ENCODE measurements at regions not wholly inside any gene's neighbourhood (a gene's known extent, or its start where the extent isn't known, plus 50 kb on each side); places are given as distances from the start of the nearest gene placed in this dataset.
A peak's percentile ranks its signal among the peaks of the same experiment; 100 is the strongest.

DNA sequence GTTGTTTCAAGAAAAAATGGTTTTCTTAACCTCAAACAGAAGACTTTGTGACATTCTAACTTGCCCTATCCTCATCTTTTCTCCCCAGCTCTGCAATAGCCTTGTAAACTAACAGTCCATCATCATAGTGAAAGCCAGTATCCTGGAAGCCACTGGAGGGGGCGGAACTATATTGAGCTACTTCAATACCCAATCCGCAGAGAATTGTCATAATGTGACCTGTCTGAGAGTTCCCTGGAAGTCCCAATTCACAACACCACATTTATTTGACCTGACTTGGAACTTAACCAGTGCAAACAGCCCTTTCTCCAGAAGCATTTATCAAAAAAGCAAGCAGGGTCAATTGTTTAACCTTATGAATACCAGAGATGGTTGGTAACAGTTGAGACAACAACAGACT, 747.6 kb upstream of the GRM7 start:
- Histone ChIP-seq H3K4me3 (ENCODE audit: low read depth, low read length) (no peak overlapping the region), H3K9me3 (ENCODE audit: control insufficient read depth, insufficient read depth, low read length) (no peaks in the 10 kb centered on the region), H3K27ac (ENCODE audit: low read depth, low read length) (no peak overlapping the region), H3K36me3 (ENCODE audit: control insufficient read depth, insufficient read depth, low read length) (no peaks in the 10 kb centered on the region), H3K4me1 (ENCODE audit: control insufficient read depth, insufficient read depth, low read length) (no peaks in the 10 kb centered on the region), H3K27me3 (ENCODE audit: control insufficient read depth, insufficient read depth, low read length) (no peaks in the 10 kb centered on the region)
- 43% methylated on average over 2 of the region's 2 CpGs for WGBS (ENCODE audit: insufficient coverage)
- DNase-seq (ENCODE audit: low read depth in 4 of 6, low spot score in 6 of 6) = no peak

DNA sequence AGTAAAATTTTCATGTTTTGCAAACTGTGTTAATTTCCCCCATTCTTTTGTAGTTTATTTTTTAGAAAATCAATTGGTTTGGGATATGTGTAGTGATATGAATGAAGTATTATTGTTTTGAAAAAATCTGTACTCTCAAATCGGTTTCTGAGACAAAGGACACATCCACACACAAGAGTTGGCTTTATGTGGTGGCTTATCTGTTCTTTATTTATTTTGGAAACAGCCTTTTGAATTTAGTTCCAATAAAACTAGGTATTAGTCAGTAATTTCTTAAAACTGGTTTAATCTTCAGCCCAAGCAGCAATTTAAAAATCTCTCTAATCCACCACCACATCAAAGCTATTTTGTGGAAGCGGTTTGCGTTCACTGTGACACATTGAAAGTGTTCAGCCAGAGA, 741.5 kb upstream of the GRM7 start:
- DNase-seq (ENCODE audit: low read depth in 4 of 6, low spot score in 6 of 6) = no peak
- no CpG with 5 or more reads among the region's 3 CpGs for WGBS (ENCODE audit: insufficient coverage)
- Histone ChIP-seq H3K4me3 (ENCODE audit: low read depth, low read length) (no peak overlapping the region), H3K9me3 (ENCODE audit: control insufficient read depth, insufficient read depth, low read length) (no peaks in the 10 kb centered on the region), H3K4me1 (ENCODE audit: control insufficient read depth, insufficient read depth, low read length) (no peaks in the 10 kb centered on the region), H3K27me3 (ENCODE audit: control insufficient read depth, insufficient read depth, low read length) (no peaks in the 10 kb centered on the region), H3K27ac (ENCODE audit: low read depth, low read length) (no peak overlapping the region), H3K36me3 (ENCODE audit: control insufficient read depth, insufficient read depth, low read length) (no peaks in the 10 kb centered on the region)

- Histone ChIP-seq H3K4me3 (ENCODE audit: low read depth, low read length) (no peak overlapping the region), H3K9me3 (ENCODE audit: control insufficient read depth, insufficient read depth, low read length) (no peaks in the 10 kb centered on the region), H3K27me3 (ENCODE audit: control insufficient read depth, insufficient read depth, low read length) (no peaks in the 10 kb centered on the region), H3K4me1 (ENCODE audit: control insufficient read depth, insufficient read depth, low read length) (no peaks in the 10 kb centered on the region), H3K27ac (ENCODE audit: low read depth, low read length) (no peak overlapping the region), H3K36me3 (ENCODE audit: control insufficient read depth, insufficient read depth, low read length) (no peaks in the 10 kb centered on the region)
- no CpG with 5 or more reads among the region's 5 CpGs for WGBS (ENCODE audit: insufficient coverage)
- DNase-seq (ENCODE audit: low read depth in 4 of 6, low spot score in 6 of 6) = no peak
These were observed 740.1 kb upstream of the GRM7 start for GRCh38 chr3:6120786-6121185.

DNA sequence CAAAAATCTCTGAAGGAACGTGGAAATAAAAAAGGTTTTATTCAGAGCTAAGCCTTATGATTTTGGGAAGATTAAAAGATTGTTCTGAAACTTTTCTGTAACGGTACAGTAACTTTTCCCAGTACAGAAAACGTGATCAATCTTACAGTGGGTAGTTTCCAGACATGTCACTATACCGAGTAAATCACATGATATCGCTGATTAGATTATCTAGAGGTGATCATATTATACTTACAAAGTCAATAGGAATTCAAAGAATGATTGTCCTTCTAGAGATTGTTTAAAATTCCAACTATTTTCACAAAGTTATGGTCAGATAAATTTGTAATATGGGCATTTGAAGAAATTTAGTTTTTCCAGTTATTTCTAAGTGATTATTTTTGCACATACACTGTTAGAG, 736.0 kb upstream of the GRM7 start:
- Histone ChIP-seq H3K4me1 (ENCODE audit: control insufficient read depth, insufficient read depth, low read length) (no peaks in the 10 kb centered on the region), H3K27me3 (ENCODE audit: control insufficient read depth, insufficient read depth, low read length) (no peaks in the 10 kb centered on the region), H3K27ac (ENCODE audit: low read depth, low read length) (no peak overlapping the region), H3K4me3 (ENCODE audit: low read depth, low read length) (no peak overlapping the region), H3K9me3 (ENCODE audit: control insufficient read depth, insufficient read depth, low read length) (no peaks in the 10 kb centered on the region), H3K36me3 (ENCODE audit: control insufficient read depth, insufficient read depth, low read length) (no peaks in the 10 kb centered on the region)
- no CpG with 5 or more reads among the region's 5 CpGs for WGBS (ENCODE audit: insufficient coverage)
- no peak for DNase-seq (ENCODE audit: low read depth in 4 of 6, low spot score in 6 of 6)

- no peak overlapping the region for H3K4me3 ChIP-seq (ENCODE audit: low read depth, low read length)
- no peak overlapping the region for H3K27ac ChIP-seq (ENCODE audit: low read depth, low read length)
- WGBS (ENCODE audit: insufficient coverage) = 54% methylated on average over 2 of the region's 3 CpGs
These were observed 735.4 kb upstream of the GRM7 start for GRCh38 chr3:6125520-6125919.

DNA sequence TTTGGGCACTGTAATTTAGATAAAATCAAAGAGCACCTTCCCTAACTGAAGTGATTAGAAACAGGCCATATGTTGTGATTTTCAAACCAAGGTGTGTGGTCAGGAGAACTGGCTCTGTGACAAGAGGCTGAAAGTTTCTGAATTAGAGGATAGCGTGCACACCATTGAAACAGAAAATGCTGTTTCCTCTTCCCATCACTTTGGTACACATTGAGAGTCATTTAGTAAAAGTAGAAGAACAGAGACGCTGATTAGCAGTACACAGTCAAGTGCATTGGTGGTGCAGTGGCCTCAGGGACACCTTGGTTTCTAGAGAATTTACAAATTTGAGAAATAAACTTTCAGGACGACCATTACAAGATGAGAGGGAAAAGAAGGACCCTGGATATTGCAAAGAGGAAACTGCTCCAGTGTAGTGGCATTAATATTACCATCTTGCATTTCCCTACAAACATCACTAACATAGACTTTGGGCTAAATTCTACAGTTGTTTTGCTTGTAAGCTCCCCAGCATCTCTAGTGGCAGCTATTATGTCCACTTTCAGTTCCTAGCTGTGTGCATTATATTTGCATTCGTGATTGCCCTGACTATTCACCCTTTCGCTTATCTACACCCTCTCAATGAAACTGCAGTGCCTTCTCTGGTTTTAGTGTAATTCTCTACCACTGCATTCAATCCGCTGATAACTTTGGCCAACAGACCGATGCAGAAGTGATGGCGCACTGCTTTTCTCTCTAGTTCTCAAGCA, 728.1 kb upstream of the GRM7 start:
- DNase-seq (ENCODE audit: low read depth in 4 of 6, low spot score in 6 of 6) = no peak
- Histone ChIP-seq H3K4me1 (ENCODE audit: control insufficient read depth, insufficient read depth, low read length) (no peaks in the 10 kb centered on the region), H3K36me3 (ENCODE audit: control insufficient read depth, insufficient read depth, low read length) (no peaks in the 10 kb centered on the region), H3K4me3 (ENCODE audit: low read depth, low read length) (no peak overlapping the region), H3K27ac (ENCODE audit: low read depth, low read length) (no peak overlapping the region), H3K9me3 (ENCODE audit: control insufficient read depth, insufficient read depth, low read length) (no peaks in the 10 kb centered on the region), H3K27me3 (ENCODE audit: control insufficient read depth, insufficient read depth, low read length) (no peaks in the 10 kb centered on the region)
- WGBS (ENCODE audit: insufficient coverage) = 87% methylated on average over 2 of the region's 8 CpGs

More at GRCh38 chr3:6125520-6125919, 735.4 kb upstream of the GRM7 start:
- H3K9me3 ChIP-seq (ENCODE audit: control insufficient read depth, insufficient read depth, low read length) = no peaks in the 10 kb centered on the region
- H3K27me3 ChIP-seq (ENCODE audit: control insufficient read depth, insufficient read depth, low read length) = no peaks in the 10 kb centered on the region
- H3K4me1 ChIP-seq (ENCODE audit: control insufficient read depth, insufficient read depth, low read length) = no peaks in the 10 kb centered on the region
- DNase-seq (ENCODE audit: low read depth in 4 of 6, low spot score in 6 of 6) = no peak
- no peaks in the 10 kb centered on the region for H3K36me3 ChIP-seq (ENCODE audit: control insufficient read depth, insufficient read depth, low read length)

- Histone ChIP-seq H3K27ac (ENCODE audit: low read depth, low read length) (no peak overlapping the region), H3K27me3 (ENCODE audit: control insufficient read depth, insufficient read depth, low read length) (no peaks in the 10 kb centered on the region), H3K4me3 (ENCODE audit: low read depth, low read length) (no peak overlapping the region), H3K36me3 (ENCODE audit: control insufficient read depth, insufficient read depth, low read length) (no peaks in the 10 kb centered on the region), H3K9me3 (ENCODE audit: control insufficient read depth, insufficient read depth, low read length) (peaks cover 2% of the 10 kb centered on the region), H3K4me1 (ENCODE audit: control insufficient read depth, insufficient read depth, low read length) (no peaks in the 10 kb centered on the region)
- 100% methylated on average over 1 of the region's 3 CpGs for WGBS (ENCODE audit: insufficient coverage)
- DNase-seq (ENCODE audit: low read depth in 4 of 6, low spot score in 6 of 6) = peak in 1 of 6 donors; percentile 39
These were observed 718.2 kb upstream of the GRM7 start for GRCh38 chr3:6142707-6143106.

DNA sequence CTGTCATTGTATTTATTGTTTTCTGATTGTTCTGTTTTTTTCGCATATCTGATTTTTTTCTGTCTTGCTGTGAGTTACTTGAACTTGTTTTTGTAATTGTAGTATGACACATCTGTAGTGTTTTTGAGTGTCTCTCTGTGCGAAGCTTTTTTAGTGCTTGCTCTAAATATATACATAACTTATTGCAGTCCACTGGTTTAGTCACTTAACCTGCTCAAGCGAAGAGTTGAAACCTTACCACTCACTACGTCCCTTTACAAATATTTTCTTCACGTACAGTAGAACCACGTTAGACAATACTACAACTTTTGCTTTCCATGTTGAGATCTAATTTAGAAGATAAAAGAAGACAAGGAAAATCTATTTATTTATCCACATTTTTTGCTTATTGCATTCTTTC, 713.0 kb upstream of the GRM7 start:
- Histone ChIP-seq H3K27me3 (ENCODE audit: control insufficient read depth, insufficient read depth, low read length) (no peaks in the 10 kb centered on the region), H3K36me3 (ENCODE audit: control insufficient read depth, insufficient read depth, low read length) (no peaks in the 10 kb centered on the region), H3K27ac (ENCODE audit: low read depth, low read length) (no peak overlapping the region), H3K4me1 (ENCODE audit: control insufficient read depth, insufficient read depth, low read length) (no peaks in the 10 kb centered on the region), H3K9me3 (ENCODE audit: control insufficient read depth, insufficient read depth, low read length) (peaks cover 2% of the 10 kb centered on the region), H3K4me3 (ENCODE audit: low read depth, low read length) (no peak overlapping the region)
- no CpG with 5 or more reads among the region's 6 CpGs for WGBS (ENCODE audit: insufficient coverage)
- no peak for DNase-seq (ENCODE audit: low read depth in 4 of 6, low spot score in 6 of 6)

DNA sequence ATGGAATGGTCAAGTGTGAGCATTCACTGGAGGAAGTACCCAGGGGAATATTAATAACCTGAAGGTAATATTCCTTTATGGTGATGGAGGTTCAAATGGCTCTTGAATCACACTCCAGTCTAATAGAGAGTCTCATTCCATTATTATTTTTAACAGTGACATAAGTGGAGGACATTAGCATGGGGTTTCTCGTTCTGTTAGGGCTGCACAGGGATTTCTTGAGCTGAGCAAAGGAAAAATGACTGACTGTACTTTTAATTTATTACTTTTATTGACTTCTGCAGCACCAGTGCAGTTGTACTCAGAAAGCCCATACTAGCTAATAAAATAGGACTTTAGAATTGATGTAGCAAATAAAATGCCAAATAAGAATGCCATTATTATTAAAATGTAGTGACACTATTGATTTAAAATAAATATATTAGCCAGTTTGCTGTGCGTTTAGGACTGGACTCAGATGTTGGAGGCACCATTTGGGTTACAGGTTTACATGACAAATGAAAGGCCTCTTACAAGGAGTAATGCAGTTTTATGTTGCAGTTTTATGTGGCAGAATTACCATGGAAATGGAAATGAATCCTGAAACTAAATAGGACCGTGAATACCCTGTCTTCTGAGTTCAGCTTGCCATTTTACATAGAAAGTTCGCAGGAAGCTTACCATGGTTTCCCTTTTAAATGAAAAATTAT, 705.1 kb upstream of the GRM7 start:
- DNase-seq (ENCODE audit: low read depth in 4 of 6, low spot score in 6 of 6) = peak in 1 of 6 donors; percentile 43
- H3K9me3 ChIP-seq (ENCODE audit: control insufficient read depth, insufficient read depth, low read length) = no peaks in the 10 kb centered on the region
- H3K4me1 ChIP-seq (ENCODE audit: control insufficient read depth, insufficient read depth, low read length) = no peaks in the 10 kb centered on the region
- H3K4me3 ChIP-seq (ENCODE audit: low read depth, low read length) = no peak overlapping the region
- no peak overlapping the region for H3K27ac ChIP-seq (ENCODE audit: low read depth, low read length)
- no peaks in the 10 kb centered on the region for H3K36me3 ChIP-seq (ENCODE audit: control insufficient read depth, insufficient read depth, low read length)
- no peaks in the 10 kb centered on the region for H3K27me3 ChIP-seq (ENCODE audit: control insufficient read depth, insufficient read depth, low read length)
- WGBS (ENCODE audit: insufficient coverage) = 33% methylated on average over 2 of the region's 4 CpGs

GRCh38 chr3:6165951-6166350, 695.0 kb upstream of the GRM7 start:
- H3K9me3 ChIP-seq (ENCODE audit: control insufficient read depth, insufficient read depth, low read length) = no peaks in the 10 kb centered on the region
- no peak overlapping the region for H3K27ac ChIP-seq (ENCODE audit: low read depth, low read length)
- DNase-seq (ENCODE audit: low read depth in 4 of 6, low spot score in 6 of 6) = peak in 1 of 6 donors; percentile 13
- no peak overlapping the region for H3K4me3 ChIP-seq (ENCODE audit: low read depth, low read length)
- H3K4me1 ChIP-seq (ENCODE audit: control insufficient read depth, insufficient read depth, low read length) = no peaks in the 10 kb centered on the region
- 85% methylated on average over 2 of the region's 6 CpGs for WGBS (ENCODE audit: insufficient coverage)
- H3K36me3 ChIP-seq (ENCODE audit: control insufficient read depth, insufficient read depth, low read length) = no peaks in the 10 kb centered on the region
- no peaks in the 10 kb centered on the region for H3K27me3 ChIP-seq (ENCODE audit: control insufficient read depth, insufficient read depth, low read length)
